ENCODE measurements at regions not wholly inside any gene's neighbourhood (a gene's known extent, or its start where the extent isn't known, plus 50 kb on each side); places are given as distances from the start of the nearest gene placed in this dataset.

- TF ChIP-seq CTCF (IDR thresholded peaks at IDR 0.05), result no peak
- Mint-ChIP-seq H3K4me1 (ENCODE audit: low read depth) (no peaks in the 10 kb centered on the region), H3K36me3 (ENCODE audit: low read depth) (no peaks in the 10 kb centered on the region), H3K27ac (ENCODE audit: unreplicated experiment) (no peak overlapping the region), H3K4me3 (ENCODE audit: unreplicated experiment) (no peak overlapping the region), H3K27me3 (ENCODE audit: low read depth) (peaks cover 6% of the 10 kb centered on the region), H3K9me3 (ENCODE audit: low read depth) (no peaks in the 10 kb centered on the region)
- no peak for DNase-seq (ENCODE audit: low spot score)
Measured at GRCh38 chr2:84033347-84033974, 425.6 kb downstream of the SUCLG1 start.

- no peak for DNase-seq (ENCODE audit: low spot score)
- Mint-ChIP-seq H3K36me3 (ENCODE audit: low read depth) (no peaks in the 10 kb centered on the region), H3K27ac (ENCODE audit: unreplicated experiment) (no peak overlapping the region), H3K9me3 (ENCODE audit: low read depth) (no peaks in the 10 kb centered on the region), H3K27me3 (ENCODE audit: low read depth) (peaks cover 6% of the 10 kb centered on the region), H3K4me3 (ENCODE audit: unreplicated experiment) (no peak overlapping the region), H3K4me1 (ENCODE audit: low read depth) (no peaks in the 10 kb centered on the region)
- TF ChIP-seq CTCF (IDR thresholded peaks at IDR 0.05), result no peak
Measured at GRCh38 chr2:84031312-84032050, 427.6 kb downstream of the SUCLG1 start.

GRCh38 chr2:84029903-84030575 is 429.0 kb downstream of the SUCLG1 start:
- no peak overlapping the region for H3K27ac Mint-ChIP-seq (ENCODE audit: unreplicated experiment)
- DNase-seq (ENCODE audit: low spot score), result no peak
- no peak overlapping the region for H3K4me3 Mint-ChIP-seq (ENCODE audit: unreplicated experiment)
- H3K36me3 Mint-ChIP-seq (ENCODE audit: low read depth), result no peaks in the 10 kb centered on the region
- peaks cover 6% of the 10 kb centered on the region for H3K27me3 Mint-ChIP-seq (ENCODE audit: low read depth)
- no peak for TF ChIP-seq CTCF (IDR thresholded peaks at IDR 0.05)
- H3K9me3 Mint-ChIP-seq (ENCODE audit: low read depth), result no peaks in the 10 kb centered on the region
- no peaks in the 10 kb centered on the region for H3K4me1 Mint-ChIP-seq (ENCODE audit: low read depth)

- no peak for DNase-seq (ENCODE audit: low spot score)
- no peaks in the 10 kb centered on the region for H3K4me1 Mint-ChIP-seq (ENCODE audit: low read depth)
- no peaks in the 10 kb centered on the region for H3K9me3 Mint-ChIP-seq (ENCODE audit: low read depth)
- peaks cover 5% of the 10 kb centered on the region for H3K27me3 Mint-ChIP-seq (ENCODE audit: low read depth)
- no peak overlapping the region for H3K27ac Mint-ChIP-seq (ENCODE audit: unreplicated experiment)
- H3K4me3 Mint-ChIP-seq (ENCODE audit: unreplicated experiment), result no peak overlapping the region
- TF ChIP-seq CTCF (IDR thresholded peaks at IDR 0.05), result no peak
- no peaks in the 10 kb centered on the region for H3K36me3 Mint-ChIP-seq (ENCODE audit: low read depth)
Measured at GRCh38 chr2:84026818-84027217, 432.3 kb downstream of the SUCLG1 start.

- TF ChIP-seq CTCF (IDR thresholded peaks at IDR 0.05), result peak; percentile 85
- no peaks in the 10 kb centered on the region for H3K9me3 Mint-ChIP-seq (ENCODE audit: low read depth)
- H3K4me1 Mint-ChIP-seq (ENCODE audit: low read depth), result no peaks in the 10 kb centered on the region
- H3K27ac Mint-ChIP-seq (ENCODE audit: unreplicated experiment), result no peak overlapping the region
- H3K27me3 Mint-ChIP-seq (ENCODE audit: low read depth), result peaks cover 9% of the 10 kb centered on the region
- H3K36me3 Mint-ChIP-seq (ENCODE audit: low read depth), result no peaks in the 10 kb centered on the region
- H3K4me3 Mint-ChIP-seq (ENCODE audit: unreplicated experiment), result no peak overlapping the region
- DNase-seq (ENCODE audit: low spot score), result no peak
Measured at GRCh38 chr2:84022810-84023431, 436.2 kb downstream of the SUCLG1 start.

Data from chondrocyte (in vitro differentiated cells).